HepG2 (cell line): ENCODE measurements at regions not wholly inside any gene's neighbourhood (a gene's known extent, or its start where the extent isn't known, plus 50 kb on each side); places are given as distances from the start of the nearest gene placed in this dataset.

Experiments used
- ARID3A ChIP-seq: IDR thresholded peaks from 2 replicates; pipeline ENCODE4 v1.6.1; 2012; ENCODE audit warnings: low read depth, low read length, improper control_type of control experiment
- BCLAF1 ChIP-seq: fragments of 450-650 bp; IDR thresholded peaks from 2 replicates; pipeline ENCODE4 v1.6.1; 2017; ENCODE audit warnings: mild to moderate bottlenecking
- CTCF ChIP-seq: sonication (generic); formaldehyde crosslinking; IDR thresholded peaks from 2 replicates; pipeline ENCODE4 v1.5.0; 2020; ENCODE audit warnings: mild to moderate bottlenecking, missing genetic modification reagents, moderate library complexity
- ESRRA ChIP-seq: sonication (generic); formaldehyde crosslinking; IDR thresholded peaks from 2 replicates; pipeline ENCODE4 v1.5.1; 2020; ENCODE audit warnings: mild to moderate bottlenecking, low read depth, missing genetic modification reagents
- HDAC1 ChIP-seq: sonication (generic); formaldehyde crosslinking; IDR thresholded peaks from 2 replicates; pipeline ENCODE4 v1.5.1; 2020; ENCODE audit warnings: mild to moderate bottlenecking, missing genetic modification reagents
- JDP2 ChIP-seq: sonication (generic); formaldehyde crosslinking; IDR thresholded peaks from 2 replicates; pipeline ENCODE4 v1.8.1; 2022; ENCODE audit warnings: missing genetic modification reagents, borderline replicate concordance
- TFE3 ChIP-seq: IDR thresholded peaks from 2 replicates; pipeline ENCODE4 v1.6.1; 2016
- ZNF12 ChIP-seq: sonication (generic); formaldehyde crosslinking; IDR thresholded peaks from 2 replicates; pipeline ENCODE4 v1.5.0; 2020; ENCODE audit warnings: missing genetic modification reagents
- ZNF205 ChIP-seq: IDR thresholded peaks from 2 replicates; pipeline ENCODE4 v1.6.1; 2018; ENCODE audit warnings: missing biosample characterization, missing genetic modification reagents
- ZNF451 ChIP-seq: sonication (generic); formaldehyde crosslinking; IDR thresholded peaks from 2 replicates; pipeline ENCODE4 v1.5.0; 2020; ENCODE audit warnings: mild to moderate bottlenecking, missing genetic modification reagents

GRCh38 chr12:11555743-11556625, 93.5 kb upstream of the ETV6 start (continued):
- TF ChIP-seq TFE3 (CRISPR knock-in tag): no peak
- no peak for TF ChIP-seq ZNF12 (CRISPR knock-in tag)
- TF ChIP-seq JDP2: no peak
- TF ChIP-seq ZNF205 (CRISPR knock-in tag): no peak
- TF ChIP-seq HDAC1 (CRISPR knock-in tag): no peak
- no peak for TF ChIP-seq ARID3A
- no peak for TF ChIP-seq ESRRA
- no peak for TF ChIP-seq CTCF (CRISPR knock-in tag)
- no peak for TF ChIP-seq BCLAF1
- TF ChIP-seq ZNF451 (CRISPR knock-in tag): no peak
